Kidney (tissue), 13 donors: ENCODE measurements at regions not wholly inside any gene's neighbourhood (a gene's known extent, or its start where the extent isn't known, plus 50 kb on each side); places are given as distances from the start of the nearest gene placed in this dataset.

Experiments
- DNase-seq, 5 donors: peaks; one replicate each; pipeline ENCODE4 v3.0.0-alpha.2; 2013 to 2020
- FAIRE-seq: peaks from 2 replicates; lab custom pipeline; 2012; peaks lifted over from hg19 to GRCh38; lab: Jason Lieb, UNC
- H3K27ac ChIP-seq, 2 donors: one replicate each; pipeline ENCODE4 v1.7.0; 2013; ENCODE audit warnings: low read depth in 2 of 2, low read length in 2 of 2, inconsistent platforms in 1 of 2
- H3K27me3 ChIP-seq: one replicate; pipeline ENCODE4 v1.7.1; 2013; ENCODE audit warnings: low read length, inconsistent platforms; ENCODE audit not compliant: control insufficient read depth, insufficient read depth
- H3K36me3 ChIP-seq, 3 donors: one replicate each; pipeline versions ENCODE4 v1.7.0 to v1.7.1; 2013; ENCODE audit warnings: low read length in 3 of 3, control low read depth in 1 of 3, inconsistent platforms in 1 of 3; ENCODE audit not compliant: insufficient read depth in 3 of 3, control insufficient read depth in 2 of 3
- H3K4me1 ChIP-seq, 3 donors: one replicate each; pipeline versions ENCODE4 v1.7.0 to v1.7.1; 2013; ENCODE audit warnings: low read length in 3 of 3, inconsistent platforms in 1 of 3, low read depth in 1 of 3; ENCODE audit not compliant: control insufficient read depth in 2 of 3, insufficient read depth in 2 of 3
- H3K4me3 ChIP-seq, 3 donors: one replicate each; pipeline versions ENCODE4 v1.7.0 to v1.8.1; 2013; ENCODE audit warnings: low read length in 3 of 3, control low read depth in 1 of 3, inconsistent platforms in 1 of 3
- H3K9ac ChIP-seq, 3 donors: one replicate each; pipeline versions ENCODE4 v1.7.0 to v1.7.1; 2013; ENCODE audit warnings: low read length in 3 of 3, control low read depth in 1 of 3, inconsistent platforms in 1 of 3
- H3K9me3 ChIP-seq, 3 donors: one replicate each; pipeline versions ENCODE4 v1.7.0 to v1.7.1; 2013; ENCODE audit warnings: low read length in 3 of 3, control low read depth in 1 of 3, inconsistent platforms in 1 of 3; ENCODE audit not compliant: control insufficient read depth in 2 of 3, insufficient read depth in 1 of 3
- intact Hi-C: fragments of 100-400 bp; cut with DNase I; formaldehyde crosslinking; loops from one replicate; pipeline ENCODE4 v1.11.1; 2022
- TF ChIP-seq, protein P1 (sequence below): IDR thresholded peaks from 3 replicates; pipeline ENCODE4 v1.5.1; 2012; ENCODE audit warnings: mild to moderate bottlenecking, moderate library complexity, borderline replicate concordance; ENCODE audit not compliant: insufficient read depth; ENCODE audit errors: extremely low read depth
- donor health status: control.
- donor health status: control.
- donor health status: control.
- donor health status: control.
- donor health status: control.
- donor health status: DM: yes; HTN: yes; CAD: no.
- donor health status: Normal renal cell carcinoma (clear cell type).

DNA sequence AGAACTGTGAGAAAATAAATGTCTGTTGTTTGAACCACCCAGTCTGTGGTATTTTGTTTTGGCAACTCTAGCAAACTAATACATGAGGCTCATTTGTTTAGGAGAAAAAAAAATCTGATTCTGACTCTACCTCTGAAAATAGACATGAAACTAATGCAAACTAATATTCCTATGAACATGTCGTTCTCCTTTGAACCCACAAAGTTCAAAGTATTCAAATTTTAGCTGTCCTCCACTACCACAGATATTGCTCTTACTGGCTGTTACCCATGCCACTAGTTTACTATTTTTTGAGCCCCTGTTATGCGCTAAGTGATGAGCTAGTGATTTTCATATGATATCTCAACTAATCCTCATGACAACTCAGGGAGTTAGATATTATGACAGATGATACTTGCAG is 58.8 kb upstream of the ZNF804B start:
- no peak overlapping the region for H3K9ac ChIP-seq
- no peak overlapping the region for H3K4me3 ChIP-seq
- H3K9me3 ChIP-seq, result no peaks in the 10 kb centered on the region
- intact Hi-C loops, result no loop called here
- TF ChIP-seq, protein P1, sequence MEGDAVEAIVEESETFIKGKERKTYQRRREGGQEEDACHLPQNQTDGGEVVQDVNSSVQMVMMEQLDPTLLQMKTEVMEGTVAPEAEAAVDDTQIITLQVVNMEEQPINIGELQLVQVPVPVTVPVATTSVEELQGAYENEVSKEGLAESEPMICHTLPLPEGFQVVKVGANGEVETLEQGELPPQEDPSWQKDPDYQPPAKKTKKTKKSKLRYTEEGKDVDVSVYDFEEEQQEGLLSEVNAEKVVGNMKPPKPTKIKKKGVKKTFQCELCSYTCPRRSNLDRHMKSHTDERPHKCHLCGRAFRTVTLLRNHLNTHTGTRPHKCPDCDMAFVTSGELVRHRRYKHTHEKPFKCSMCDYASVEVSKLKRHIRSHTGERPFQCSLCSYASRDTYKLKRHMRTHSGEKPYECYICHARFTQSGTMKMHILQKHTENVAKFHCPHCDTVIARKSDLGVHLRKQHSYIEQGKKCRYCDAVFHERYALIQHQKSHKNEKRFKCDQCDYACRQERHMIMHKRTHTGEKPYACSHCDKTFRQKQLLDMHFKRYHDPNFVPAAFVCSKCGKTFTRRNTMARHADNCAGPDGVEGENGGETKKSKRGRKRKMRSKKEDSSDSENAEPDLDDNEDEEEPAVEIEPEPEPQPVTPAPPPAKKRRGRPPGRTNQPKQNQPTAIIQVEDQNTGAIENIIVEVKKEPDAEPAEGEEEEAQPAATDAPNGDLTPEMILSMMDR, result no peak
- H3K27me3 ChIP-seq, result no peaks in the 10 kb centered on the region
- no peak for FAIRE-seq
- no peak for DNase-seq
- no peaks in the 10 kb centered on the region for H3K4me1 ChIP-seq
- H3K27ac ChIP-seq, result no peak overlapping the region
- H3K36me3 ChIP-seq, result no peaks in the 10 kb centered on the region

DNA sequence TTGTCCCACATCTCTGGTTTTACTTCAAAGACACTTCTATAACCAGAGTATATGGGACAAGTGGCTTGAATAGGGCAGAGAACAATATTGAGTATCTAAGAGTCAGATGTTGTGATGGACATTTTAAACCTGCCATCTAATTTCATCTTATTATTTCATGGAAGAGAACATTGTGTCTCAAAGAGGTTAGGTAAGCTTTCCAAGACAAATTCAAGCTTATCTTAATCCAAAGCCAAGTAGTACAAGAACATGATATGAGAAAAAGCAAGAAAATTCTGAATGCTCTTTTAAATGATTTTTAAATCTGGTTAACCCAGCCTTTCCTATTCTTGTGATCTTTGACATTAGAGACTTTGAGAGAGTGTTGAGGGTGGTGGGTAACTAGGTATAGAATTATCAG is 65.3 kb upstream of the ZNF804B start:
- H3K9ac ChIP-seq, result no peak overlapping the region
- H3K4me1 ChIP-seq, result no peaks in the 10 kb centered on the region
- no peak for DNase-seq
- H3K4me3 ChIP-seq, result no peak overlapping the region
- H3K27me3 ChIP-seq, result no peaks in the 10 kb centered on the region
- intact Hi-C loops, result no loop called here
- H3K36me3 ChIP-seq, result no peaks in the 10 kb centered on the region
- TF ChIP-seq, protein P1, result no peak
- H3K9me3 ChIP-seq, result no peaks in the 10 kb centered on the region
- H3K27ac ChIP-seq, result no peak overlapping the region
- no peak for FAIRE-seq

DNA sequence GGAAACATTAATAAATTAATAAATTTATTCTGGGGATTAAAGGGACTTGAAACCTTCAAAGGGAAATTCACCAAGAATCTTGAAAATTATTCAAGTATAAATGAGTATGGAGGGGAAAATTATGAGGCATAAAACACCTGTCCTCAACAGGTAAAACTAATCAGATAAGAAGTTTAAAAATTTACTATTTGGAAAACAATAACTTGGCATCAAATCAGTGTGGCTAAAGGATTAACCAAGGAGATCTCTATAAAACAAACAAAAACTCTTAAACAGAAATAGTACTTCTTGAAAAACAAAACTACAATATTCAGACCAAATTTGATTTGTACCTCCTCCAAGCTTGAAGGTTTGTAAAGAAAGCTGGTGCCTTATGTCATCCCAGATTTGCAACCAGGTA is 66.4 kb upstream of the ZNF804B start:
- DNase-seq, result no peak
- Histone ChIP-seq H3K27me3 (no peaks in the 10 kb centered on the region), H3K9me3 (no peaks in the 10 kb centered on the region), H3K27ac (no peak overlapping the region), H3K4me3 (no peak overlapping the region), H3K36me3 (no peaks in the 10 kb centered on the region), H3K9ac (no peak overlapping the region), H3K4me1 (no peaks in the 10 kb centered on the region)
- TF ChIP-seq, protein P1, result no peak
- intact Hi-C loops, result no loop called here
- FAIRE-seq, result no peak

DNA sequence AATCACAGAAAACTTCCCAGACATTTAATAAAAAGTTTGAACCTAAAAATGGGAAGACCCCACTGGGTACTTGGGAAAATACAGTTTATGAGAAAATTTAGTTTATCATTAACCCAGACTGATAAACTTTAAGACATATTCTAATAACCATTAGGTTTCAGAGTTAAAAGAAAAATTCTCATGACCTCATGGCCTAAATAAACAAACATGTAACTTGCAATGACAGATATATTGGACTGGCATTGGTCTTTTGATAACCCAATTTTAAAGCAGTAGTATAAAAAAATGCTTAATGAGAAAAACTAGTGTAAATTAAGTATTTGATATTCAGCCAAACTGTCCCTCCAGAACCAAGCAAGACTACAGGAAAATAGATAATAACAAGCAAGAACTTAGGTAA is 67.0 kb upstream of the ZNF804B start:
- H3K9ac ChIP-seq, result no peak overlapping the region
- H3K9me3 ChIP-seq, result no peaks in the 10 kb centered on the region
- no peak overlapping the region for H3K27ac ChIP-seq
- FAIRE-seq, result no peak
- H3K4me3 ChIP-seq, result no peak overlapping the region
- no peak for DNase-seq
- intact Hi-C loops, result no loop called here
- no peaks in the 10 kb centered on the region for H3K27me3 ChIP-seq
- no peaks in the 10 kb centered on the region for H3K4me1 ChIP-seq
- TF ChIP-seq, protein P1, result no peak
- no peaks in the 10 kb centered on the region for H3K36me3 ChIP-seq
